ENCODE measurements at regions not wholly inside any gene's neighbourhood (a gene's known extent, or its start where the extent isn't known, plus 50 kb on each side); places are given as distances from the start of the nearest gene placed in this dataset.

DNA sequence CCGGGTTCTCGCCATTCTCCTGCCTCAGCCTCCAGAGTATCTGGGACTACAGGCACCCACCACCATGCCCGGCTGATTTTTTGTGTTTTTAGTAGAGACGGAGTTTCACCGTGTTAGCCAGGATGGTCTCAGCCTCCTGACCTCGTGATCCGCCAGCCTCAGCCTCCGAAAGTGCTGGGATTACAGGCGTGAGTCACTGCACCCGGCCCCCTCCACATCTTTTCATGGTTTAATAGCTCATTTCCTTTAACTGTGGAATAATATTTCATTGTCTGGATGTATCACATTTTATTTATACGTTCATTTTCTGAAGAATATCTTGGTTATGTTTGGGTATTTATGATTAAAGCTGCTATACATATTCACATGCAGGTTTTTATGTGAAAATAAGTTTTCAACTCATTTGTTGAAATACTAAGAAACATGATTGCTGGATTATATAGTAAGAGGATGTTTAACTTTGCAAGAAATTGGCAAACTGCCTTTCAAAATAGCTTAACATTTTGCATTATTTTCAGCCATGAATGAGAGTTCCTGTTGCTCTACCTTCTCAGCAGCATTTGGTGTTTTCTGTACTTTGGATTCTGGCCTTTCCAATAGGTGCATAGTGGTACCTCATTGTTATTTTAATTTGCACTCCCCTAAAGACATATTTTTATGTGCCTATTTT is 591.9 kb downstream of the TECRL start:
- TF ChIP-seq, protein P1, sequence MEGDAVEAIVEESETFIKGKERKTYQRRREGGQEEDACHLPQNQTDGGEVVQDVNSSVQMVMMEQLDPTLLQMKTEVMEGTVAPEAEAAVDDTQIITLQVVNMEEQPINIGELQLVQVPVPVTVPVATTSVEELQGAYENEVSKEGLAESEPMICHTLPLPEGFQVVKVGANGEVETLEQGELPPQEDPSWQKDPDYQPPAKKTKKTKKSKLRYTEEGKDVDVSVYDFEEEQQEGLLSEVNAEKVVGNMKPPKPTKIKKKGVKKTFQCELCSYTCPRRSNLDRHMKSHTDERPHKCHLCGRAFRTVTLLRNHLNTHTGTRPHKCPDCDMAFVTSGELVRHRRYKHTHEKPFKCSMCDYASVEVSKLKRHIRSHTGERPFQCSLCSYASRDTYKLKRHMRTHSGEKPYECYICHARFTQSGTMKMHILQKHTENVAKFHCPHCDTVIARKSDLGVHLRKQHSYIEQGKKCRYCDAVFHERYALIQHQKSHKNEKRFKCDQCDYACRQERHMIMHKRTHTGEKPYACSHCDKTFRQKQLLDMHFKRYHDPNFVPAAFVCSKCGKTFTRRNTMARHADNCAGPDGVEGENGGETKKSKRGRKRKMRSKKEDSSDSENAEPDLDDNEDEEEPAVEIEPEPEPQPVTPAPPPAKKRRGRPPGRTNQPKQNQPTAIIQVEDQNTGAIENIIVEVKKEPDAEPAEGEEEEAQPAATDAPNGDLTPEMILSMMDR (IDR thresholded peaks at IDR 0.05) = no peak
- no peak for TF ChIP-seq POLR2A (IDR thresholded peaks at IDR 0.05)

Measured in esophagus squamous epithelium (tissue), 4 donors.